WTC11 (cell line): ENCODE measurements at regions not wholly inside any gene's neighbourhood (a gene's known extent, or its start where the extent isn't known, plus 50 kb on each side); places are given as distances from the start of the nearest gene placed in this dataset.

Experiments
- JUN ChIP-seq: sonication (generic); formaldehyde crosslinking; IDR thresholded peaks from 2 replicates; pipeline ENCODE4 v1.8.0; 2023; ENCODE audit warnings: mild to moderate bottlenecking, missing genetic modification reagents
- TF ChIP-seq, protein P1 (sequence below): fragments of 200-600 bp; IDR thresholded peaks from 2 replicates; pipeline ENCODE4 v1.8.0; 2022; ENCODE audit warnings: antibody characterized with exemption
- TF ChIP-seq, protein P2 (sequence below): sonication (generic); formaldehyde crosslinking; IDR thresholded peaks from 2 replicates; pipeline ENCODE4 v1.8.1; 2023; ENCODE audit warnings: mild to moderate bottlenecking, missing genetic modification reagents
- TF ChIP-seq, protein P3 (sequence below): sonication (generic); formaldehyde crosslinking; IDR thresholded peaks from 2 replicates; pipeline ENCODE4 v1.8.0; 2022; ENCODE audit warnings: mild to moderate bottlenecking, missing genetic modification reagents
- TF ChIP-seq, protein P4 (sequence below): sonication (generic); formaldehyde crosslinking; IDR thresholded peaks from 2 replicates; pipeline ENCODE4 v1.8.1; 2022; ENCODE audit warnings: low read depth, mild to moderate bottlenecking, moderate library complexity, missing genetic modification reagents, borderline replicate concordance
- TF ChIP-seq, protein P5 (sequence below): fragments of 250-450 bp; sonication (Bioruptor Pico); IDR thresholded peaks from 2 replicates; pipeline ENCODE4 v1.9.0; 2021; ENCODE audit warnings: moderate library complexity, mild to moderate bottlenecking, inconsistent platforms, borderline replicate concordance
- TF ChIP-seq, protein P6 (sequence below): sonication (generic); formaldehyde crosslinking; IDR thresholded peaks from 2 replicates; pipeline ENCODE4 v1.8.1; 2023; ENCODE audit warnings: mild to moderate bottlenecking, moderate library complexity, missing genetic modification reagents

DNA sequence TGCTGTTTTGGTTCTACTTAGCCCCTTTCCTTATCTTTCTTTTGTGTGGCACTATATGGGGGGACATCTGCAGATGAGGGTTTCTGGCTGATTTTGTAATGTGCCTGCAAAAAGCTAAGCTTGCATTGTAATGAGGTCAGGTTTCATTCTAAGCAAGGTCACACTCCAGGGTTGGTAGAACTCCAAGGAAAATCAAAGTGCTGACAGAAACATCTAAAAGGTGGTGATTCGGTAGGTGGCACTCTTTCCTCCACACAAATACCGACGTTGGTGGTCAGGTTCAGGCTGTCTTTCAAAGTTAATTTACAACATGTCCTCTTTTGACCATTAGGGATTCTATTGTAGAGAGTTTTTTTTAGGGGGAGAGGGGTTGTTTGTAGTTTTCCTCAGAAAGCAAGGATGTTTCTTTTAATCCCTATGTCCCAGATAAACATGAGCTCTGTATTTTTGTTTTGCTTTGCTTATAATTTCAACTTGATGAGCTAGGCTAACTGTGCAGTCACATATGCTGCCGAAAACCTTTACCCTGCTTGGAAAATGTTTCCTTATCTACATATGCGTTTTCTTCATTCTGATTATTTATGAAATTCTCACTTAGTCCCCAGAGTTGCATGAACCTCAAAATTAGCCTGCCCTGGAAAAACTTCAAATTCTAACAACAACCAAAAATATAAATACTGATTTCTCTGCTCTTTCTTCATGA lies 434.2 kb downstream of the PPARGC1A start:
- TF ChIP-seq, protein P1, sequence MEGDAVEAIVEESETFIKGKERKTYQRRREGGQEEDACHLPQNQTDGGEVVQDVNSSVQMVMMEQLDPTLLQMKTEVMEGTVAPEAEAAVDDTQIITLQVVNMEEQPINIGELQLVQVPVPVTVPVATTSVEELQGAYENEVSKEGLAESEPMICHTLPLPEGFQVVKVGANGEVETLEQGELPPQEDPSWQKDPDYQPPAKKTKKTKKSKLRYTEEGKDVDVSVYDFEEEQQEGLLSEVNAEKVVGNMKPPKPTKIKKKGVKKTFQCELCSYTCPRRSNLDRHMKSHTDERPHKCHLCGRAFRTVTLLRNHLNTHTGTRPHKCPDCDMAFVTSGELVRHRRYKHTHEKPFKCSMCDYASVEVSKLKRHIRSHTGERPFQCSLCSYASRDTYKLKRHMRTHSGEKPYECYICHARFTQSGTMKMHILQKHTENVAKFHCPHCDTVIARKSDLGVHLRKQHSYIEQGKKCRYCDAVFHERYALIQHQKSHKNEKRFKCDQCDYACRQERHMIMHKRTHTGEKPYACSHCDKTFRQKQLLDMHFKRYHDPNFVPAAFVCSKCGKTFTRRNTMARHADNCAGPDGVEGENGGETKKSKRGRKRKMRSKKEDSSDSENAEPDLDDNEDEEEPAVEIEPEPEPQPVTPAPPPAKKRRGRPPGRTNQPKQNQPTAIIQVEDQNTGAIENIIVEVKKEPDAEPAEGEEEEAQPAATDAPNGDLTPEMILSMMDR = no peak
- TF ChIP-seq, protein P2, sequence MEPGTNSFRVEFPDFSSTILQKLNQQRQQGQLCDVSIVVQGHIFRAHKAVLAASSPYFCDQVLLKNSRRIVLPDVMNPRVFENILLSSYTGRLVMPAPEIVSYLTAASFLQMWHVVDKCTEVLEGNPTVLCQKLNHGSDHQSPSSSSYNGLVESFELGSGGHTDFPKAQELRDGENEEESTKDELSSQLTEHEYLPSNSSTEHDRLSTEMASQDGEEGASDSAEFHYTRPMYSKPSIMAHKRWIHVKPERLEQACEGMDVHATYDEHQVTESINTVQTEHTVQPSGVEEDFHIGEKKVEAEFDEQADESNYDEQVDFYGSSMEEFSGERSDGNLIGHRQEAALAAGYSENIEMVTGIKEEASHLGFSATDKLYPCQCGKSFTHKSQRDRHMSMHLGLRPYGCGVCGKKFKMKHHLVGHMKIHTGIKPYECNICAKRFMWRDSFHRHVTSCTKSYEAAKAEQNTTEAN (CRISPR knock-in tag) = no peak
- TF ChIP-seq JUN (CRISPR knock-in tag) = no peak
- TF ChIP-seq, protein P3, sequence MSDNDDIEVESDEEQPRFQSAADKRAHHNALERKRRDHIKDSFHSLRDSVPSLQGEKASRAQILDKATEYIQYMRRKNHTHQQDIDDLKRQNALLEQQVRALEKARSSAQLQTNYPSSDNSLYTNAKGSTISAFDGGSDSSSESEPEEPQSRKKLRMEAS (CRISPR knock-in tag) = no peak
- TF ChIP-seq, protein P4, sequence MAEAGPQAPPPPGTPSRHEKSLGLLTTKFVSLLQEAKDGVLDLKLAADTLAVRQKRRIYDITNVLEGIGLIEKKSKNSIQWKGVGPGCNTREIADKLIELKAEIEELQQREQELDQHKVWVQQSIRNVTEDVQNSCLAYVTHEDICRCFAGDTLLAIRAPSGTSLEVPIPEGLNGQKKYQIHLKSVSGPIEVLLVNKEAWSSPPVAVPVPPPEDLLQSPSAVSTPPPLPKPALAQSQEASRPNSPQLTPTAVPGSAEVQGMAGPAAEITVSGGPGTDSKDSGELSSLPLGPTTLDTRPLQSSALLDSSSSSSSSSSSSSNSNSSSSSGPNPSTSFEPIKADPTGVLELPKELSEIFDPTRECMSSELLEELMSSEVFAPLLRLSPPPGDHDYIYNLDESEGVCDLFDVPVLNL (CRISPR knock-in tag) = no peak
- TF ChIP-seq, protein P5, sequence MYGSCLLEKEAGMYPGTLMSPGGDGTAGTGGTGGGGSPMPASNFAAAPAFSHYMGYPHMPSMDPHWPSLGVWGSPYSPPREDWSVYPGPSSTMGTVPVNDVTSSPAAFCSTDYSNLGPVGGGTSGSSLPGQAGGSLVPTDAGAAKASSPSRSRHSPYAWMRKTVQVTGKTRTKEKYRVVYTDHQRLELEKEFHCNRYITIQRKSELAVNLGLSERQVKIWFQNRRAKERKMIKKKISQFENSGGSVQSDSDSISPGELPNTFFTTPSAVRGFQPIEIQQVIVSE (CRISPR knock-in tag) = no peak
- TF ChIP-seq, protein P6, sequence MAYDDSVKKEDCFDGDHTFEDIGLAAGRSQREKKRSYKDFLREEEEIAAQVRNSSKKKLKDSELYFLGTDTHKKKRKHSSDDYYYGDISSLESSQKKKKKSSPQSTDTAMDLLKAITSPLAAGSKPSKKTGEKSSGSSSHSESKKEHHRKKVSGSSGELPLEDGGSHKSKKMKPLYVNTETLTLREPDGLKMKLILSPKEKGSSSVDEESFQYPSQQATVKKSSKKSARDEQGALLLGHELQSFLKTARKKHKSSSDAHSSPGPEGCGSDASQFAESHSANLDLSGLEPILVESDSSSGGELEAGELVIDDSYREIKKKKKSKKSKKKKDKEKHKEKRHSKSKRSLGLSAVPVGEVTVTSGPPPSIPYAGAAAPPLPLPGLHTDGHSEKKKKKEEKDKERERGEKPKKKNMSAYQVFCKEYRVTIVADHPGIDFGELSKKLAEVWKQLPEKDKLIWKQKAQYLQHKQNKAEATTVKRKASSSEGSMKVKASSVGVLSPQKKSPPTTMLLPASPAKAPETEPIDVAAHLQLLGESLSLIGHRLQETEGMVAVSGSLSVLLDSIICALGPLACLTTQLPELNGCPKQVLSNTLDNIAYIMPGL (CRISPR knock-in tag) = no peak
